PC-3 (cell line): ENCODE measurements at regions not wholly inside any gene's neighbourhood (a gene's known extent, or its start where the extent isn't known, plus 50 kb on each side); places are given as distances from the start of the nearest gene placed in this dataset.

Source experiments
- ATAC-seq: fragments of 200-7000 bp; cut with Tn5 transposase; 2 replicates; pipeline ENCODE4 v1.9.1; 2020; ENCODE audit warnings: mild to moderate bottlenecking, moderate library complexity
- BruUV-seq: library from RNA; stranded (reverse); fragments of 400-500 nt; replicated peaks from 2 replicates; lab custom pipeline; 2021; lab: Mats Ljungman, UMichigan
- CTCF ChIA-PET: fragments of 300-600 bp; sonication (Branson Sonifier 250); formaldehyde crosslinking; loops from one replicate; lab custom pipeline; 2022; ENCODE audit warnings: antibody characterized with exemption; lab: Charles Lee
- POLR2A ChIA-PET: fragments of 300-600 bp; sonication (Branson Sonifier 250); formaldehyde crosslinking; loops from one replicate; lab custom pipeline; 2022; ENCODE audit warnings: antibody characterized with exemption; ENCODE audit not compliant: unreplicated experiment; lab: Charles Lee
- DNase-seq: peaks from one replicate; pipeline ENCODE4 v3.0.0-alpha.2; 2015
- H2AFZ ChIP-seq: fragments of 300-600 bp; sonication (generic); 2 replicates; pipeline ENCODE4 v1.6.0; 2016; ENCODE audit warnings: antibody characterized with exemption, low read length
- H3F3A ChIP-seq: fragments of 300-600 bp; sonication (generic); one replicate; pipeline ENCODE4 v1.6.0; 2017; ENCODE audit warnings: antibody characterized with exemption, low read length, control low read depth, mild to moderate bottlenecking; ENCODE audit not compliant: unreplicated experiment
- H3K27ac ChIP-seq: fragments of 300-600 bp; sonication (generic); 2 replicates; pipeline ENCODE4 v1.5.1; 2016; ENCODE audit warnings: mild to moderate bottlenecking, low read length
- H3K27me3 ChIP-seq: fragments of 300-600 bp; sonication (generic); 2 replicates; pipeline ENCODE4 v1.6.1; 2016; ENCODE audit warnings: low read length, mixed read lengths
- H3K36me3 ChIP-seq: fragments of 300-600 bp; sonication (generic); 2 replicates; pipeline ENCODE4 v1.6.1; 2016; ENCODE audit warnings: low read depth, mixed run types, low read length, mixed read lengths
- H3K4me1 ChIP-seq: fragments of 300-600 bp; sonication (generic); 2 replicates; pipeline ENCODE4 v1.5.1; 2016; ENCODE audit warnings: low read length; ENCODE audit not compliant: insufficient read depth
- H3K4me2 ChIP-seq: fragments of 300-600 bp; sonication (generic); 2 replicates; pipeline ENCODE4 v1.6.0; 2016; ENCODE audit warnings: low read length
- H3K4me3 ChIP-seq: fragments of 300-600 bp; sonication (generic); 2 replicates; pipeline ENCODE4 v1.5.1; 2016; ENCODE audit warnings: mild to moderate bottlenecking, low read length, mixed read lengths
- H3K79me2 ChIP-seq: fragments of 300-600 bp; sonication (generic); 2 replicates; pipeline ENCODE4 v1.6.1; 2017; ENCODE audit warnings: low read length, mixed read lengths
- H3K9ac ChIP-seq: fragments of 300-600 bp; sonication (generic); 2 replicates; pipeline ENCODE4 v1.6.0; 2016; ENCODE audit warnings: mild to moderate bottlenecking, low read length
- H3K9me2 ChIP-seq: fragments of 300-600 bp; sonication (generic); replicated peaks from 2 replicates; pipeline ENCODE4 v1.6.1; 2016; ENCODE audit warnings: mixed run types, low read length, mixed read lengths
- H3K9me3 ChIP-seq: fragments of 300-600 bp; sonication (generic); 2 replicates; pipeline ENCODE4 v1.6.1; 2016; ENCODE audit warnings: low read length, mixed read lengths
- H4K20me1 ChIP-seq: fragments of 300-600 bp; sonication (generic); 2 replicates; pipeline ENCODE4 v1.6.1; 2016; ENCODE audit warnings: low read length, mixed read lengths
- CTCF ChIP-seq: fragments of 300-600 bp; sonication (generic); conservative IDR thresholded peaks from 2 replicates; pipeline ENCODE4 v1.5.1; 2017; ENCODE audit warnings: antibody characterized with exemption, low read depth, mild to moderate bottlenecking, low read length
- EZH2 ChIP-seq: fragments of 300-600 bp; sonication (generic); IDR thresholded peaks from one replicate; pipeline ENCODE4 v1.6.1; 2017; ENCODE audit warnings: antibody characterized with exemption, mild to moderate bottlenecking, low read length; ENCODE audit not compliant: unreplicated experiment
- EZH2phosphoT487 ChIP-seq: fragments of 300-600 bp; sonication (generic); IDR thresholded peaks from 2 replicates; pipeline ENCODE4 v1.6.1; 2018; ENCODE audit warnings: mild to moderate bottlenecking, antibody characterized with exemption, low read length, borderline replicate concordance
- intact Hi-C: fragments of 100-400 bp; cut with micrococcal nuclease; formaldehyde crosslinking; loops from 2 replicates; pipeline ENCODE4 v1.9.0; 2023

DNA sequence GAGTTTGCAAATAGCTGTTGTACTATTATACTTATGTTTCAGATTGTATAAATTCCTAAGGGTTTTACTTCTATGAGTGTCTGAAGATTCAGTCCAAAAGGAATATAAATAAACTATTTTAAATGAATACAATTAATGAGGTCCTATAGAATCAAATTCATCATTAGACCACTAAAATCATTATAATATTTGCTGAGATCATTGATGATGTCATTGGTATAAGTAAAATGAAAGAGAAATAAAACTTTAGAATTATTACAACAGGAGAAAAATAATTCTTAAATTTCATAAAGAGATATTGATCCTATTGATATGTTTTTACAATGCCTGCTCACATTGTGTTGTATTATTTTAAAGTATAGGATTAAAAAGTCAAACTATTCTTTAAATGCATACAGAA is 544.0 kb upstream of the ZWINT start:
- BruUV-seq: no TSS peak
- ATAC-seq (no peak), DNase-seq (no peak)
- Histone ChIP-seq H3K27ac (no peak overlapping the region), H3K79me2 (no peaks in the 10 kb centered on the region), H3K9ac (no peak overlapping the region), H3K4me1 (no peaks in the 10 kb centered on the region), H3F3A (no peaks in the 10 kb centered on the region), H3K9me3 (no peaks in the 10 kb centered on the region), H3K27me3 (no peaks in the 10 kb centered on the region), H3K36me3 (no peaks in the 10 kb centered on the region), H3K9me2 (no peaks in the 10 kb centered on the region), H3K4me2 (no peak overlapping the region), H3K4me3 (no peak overlapping the region), H2AFZ (no peak overlapping the region), H4K20me1 (no peaks in the 10 kb centered on the region)
- ChIA-PET POLR2A (no interaction called here), CTCF (no interaction called here)
- intact Hi-C loops: no loop called here
- TF ChIP-seq EZH2phosphoT487 (no peak), CTCF (no peak), EZH2 (no peak)

DNA sequence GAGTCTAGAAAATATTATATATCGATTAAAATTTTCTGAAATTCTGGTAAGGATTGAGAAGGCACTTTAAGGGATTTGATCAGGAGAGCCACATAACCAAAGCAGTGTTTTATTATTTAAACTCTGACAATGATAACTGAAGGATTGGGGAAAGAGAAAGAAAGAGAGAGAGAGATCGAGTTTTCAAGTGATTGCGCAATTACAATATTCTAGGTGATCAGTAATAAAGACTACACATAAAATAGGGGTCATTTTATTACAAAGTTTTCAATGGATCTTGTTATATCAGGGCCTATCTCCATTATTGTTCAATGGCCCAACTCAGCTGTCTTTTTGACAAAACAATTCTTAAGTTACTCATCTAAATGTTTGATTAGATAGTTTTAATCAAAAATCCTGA is 541.5 kb upstream of the ZWINT start:
- ATAC-seq (no peak), DNase-seq (no peak)
- Histone ChIP-seq H3K4me1 (no peaks in the 10 kb centered on the region), H3K79me2 (no peaks in the 10 kb centered on the region), H4K20me1 (no peaks in the 10 kb centered on the region), H3K27me3 (no peaks in the 10 kb centered on the region), H3K4me2 (no peak overlapping the region), H3K27ac (no peak overlapping the region), H3K9me2 (no peaks in the 10 kb centered on the region), H3K4me3 (no peak overlapping the region), H3K9me3 (no peaks in the 10 kb centered on the region), H3K36me3 (no peaks in the 10 kb centered on the region), H2AFZ (no peak overlapping the region), H3F3A (no peaks in the 10 kb centered on the region), H3K9ac (no peak overlapping the region)
- intact Hi-C loops: no loop called here
- ChIA-PET POLR2A (no interaction called here), CTCF (no interaction called here)
- TF ChIP-seq EZH2phosphoT487: no peak
- no peak for TF ChIP-seq CTCF
- TF ChIP-seq EZH2: no peak
- BruUV-seq: no TSS peak

DNA sequence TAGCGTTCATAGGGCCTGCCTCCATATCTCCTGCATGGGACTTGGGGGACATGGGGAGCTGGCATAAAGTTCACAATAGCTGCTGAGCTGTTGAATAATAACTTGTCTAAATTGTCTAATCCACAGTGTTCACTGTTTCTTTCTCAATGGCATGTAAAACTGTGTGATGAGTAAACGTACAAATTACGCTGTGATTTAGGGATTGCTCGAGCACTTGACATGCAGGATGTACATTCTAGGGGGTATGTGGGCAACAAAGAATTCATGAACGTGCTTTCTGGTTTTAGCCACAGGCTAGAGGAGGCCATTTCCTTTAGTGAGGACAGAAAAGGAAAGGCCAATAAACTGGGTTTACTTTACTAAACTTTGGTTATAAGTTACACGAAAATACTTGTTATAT is 534.2 kb upstream of the ZWINT start:
- ChIA-PET POLR2A (no interaction called here), CTCF (no interaction called here)
- ATAC-seq: no peak
- H3K36me3 ChIP-seq: no peaks in the 10 kb centered on the region
- no peaks in the 10 kb centered on the region; the same call in 1 of the 2 replicates for H3K9me3 ChIP-seq
- no peaks in the 10 kb centered on the region for H3K27me3 ChIP-seq
- H3K4me2 ChIP-seq: no peak overlapping the region
- H3K4me3 ChIP-seq: no peak overlapping the region
- no peak for DNase-seq
- H2AFZ ChIP-seq: peak overlapping the region; percentile 17; the same call in 1 of the 2 replicates
- intact Hi-C loops: no loop called here
- no peak for TF ChIP-seq EZH2
- TF ChIP-seq EZH2phosphoT487: no peak
- TF ChIP-seq CTCF: no peak
- H4K20me1 ChIP-seq: no peaks in the 10 kb centered on the region
- H3K79me2 ChIP-seq: no peaks in the 10 kb centered on the region
- H3F3A ChIP-seq: no peaks in the 10 kb centered on the region
- H3K9me2 ChIP-seq: no peaks in the 10 kb centered on the region
- no peak overlapping the region for H3K27ac ChIP-seq
- no peak overlapping the region for H3K9ac ChIP-seq
- no TSS peak for BruUV-seq
- H3K4me1 ChIP-seq: no peaks in the 10 kb centered on the region
